ENCODE measurements at regions not wholly inside any gene's neighbourhood (a gene's known extent, or its start where the extent isn't known, plus 50 kb on each side); places are given as distances from the start of the nearest gene placed in this dataset.
A peak's percentile ranks its signal among the peaks of the same experiment; 100 is the strongest.

- Histone ChIP-seq H3K4me3 (ENCODE audit: extremely low read depth in 1 of 4, insufficient read depth in 2 of 4, low read depth in 3 of 4, low read length in 4 of 4) (no peak overlapping the region), H4K5ac (ENCODE audit: insufficient read length, low read depth, low read length) (no peak overlapping the region), H3K79me1 (ENCODE audit: low read depth, low read length) (no peaks in the 10 kb centered on the region), H3K27me3 (replicated peaks in 1 of 4; ENCODE audit: control insufficient read depth in 3 of 4, extremely low read depth in 1 of 4, insufficient read depth in 3 of 4, low read length in 3 of 4) (no peaks in the 10 kb centered on the region), H3K4me2 (ENCODE audit: insufficient read depth in 1 of 2, low read depth in 2 of 2, low read length in 2 of 2) (no peak overlapping the region), H3K14ac (ENCODE audit: insufficient read length) (no peak overlapping the region), H4K8ac (ENCODE audit: extremely low read depth, insufficient read depth, low read length) (no peak overlapping the region), H2AK5ac (ENCODE audit: low read depth, low read length) (no peak overlapping the region), H3K9ac (replicated peaks in 1 of 4; ENCODE audit: extremely low read depth in 1 of 4, low read depth in 3 of 4, low read length in 3 of 4) (no peak overlapping the region), H3K9me3 (ENCODE audit: insufficient read depth in 2 of 2, low read depth in 1 of 2, low read length in 1 of 2) (no peaks in the 10 kb centered on the region), H2BK12ac (ENCODE audit: low read depth, low read length) (no peak overlapping the region), H3K56ac (replicated peaks; ENCODE audit: insufficient read length, low read depth, low read length) (no peak overlapping the region), H2AFZ (ENCODE audit: low read length) (no peak overlapping the region), H2BK120ac (replicated peaks; ENCODE audit: low read depth, low read length) (no peak overlapping the region), H3K27ac (ENCODE audit: low read depth, low read length) (no peak overlapping the region), H3K18ac (ENCODE audit: extremely low read depth, low read length) (no peak overlapping the region), H4K91ac (replicated peaks; ENCODE audit: insufficient read length, low read length) (no peak overlapping the region), H3K23me2 (ENCODE audit: low read depth, low read length) (no peaks in the 10 kb centered on the region), H3K36me3 (ENCODE audit: control insufficient read depth in 2 of 4, insufficient read depth in 4 of 4, low read length in 3 of 4) (no peaks in the 10 kb centered on the region), H3K4ac (replicated peaks; ENCODE audit: insufficient read length, low read depth, low read length) (no peak overlapping the region), H4K20me1 (replicated peaks in 1 of 2; ENCODE audit: control insufficient read depth in 1 of 2, insufficient read depth in 2 of 2, low read length in 2 of 2) (no peaks in the 10 kb centered on the region), H3K4me1 (replicated peaks in 1 of 4; ENCODE audit: control insufficient read depth in 3 of 4, insufficient read depth in 4 of 4, low read length in 3 of 4) (peaks cover 0 to 5% (median 2%) of the 10 kb centered on the region in 4 experiments; a peak in 3 of 7 replicates), H3K79me2 (ENCODE audit: control insufficient read depth in 1 of 2, insufficient read depth in 2 of 2, low read length in 2 of 2) (no peaks in the 10 kb centered on the region), H2BK15ac (ENCODE audit: low read length) (no peak overlapping the region), H2BK20ac (ENCODE audit: low read length) (no peak overlapping the region), H2BK5ac (ENCODE audit: low read depth, low read length) (no peak overlapping the region), H3K23ac (ENCODE audit: insufficient read length) (no peak overlapping the region)
- ChIA-PET POLR2A (ENCODE audit: partially characterized antibody) (no interaction called here), CTCF (ENCODE audit: partially characterized antibody) (no interaction called here)
- DNase-seq (ENCODE audit: low read depth in 1 of 2, low spot score in 2 of 2) (no peak), FAIRE-seq (no peak)
- TF ChIP-seq RAD21 (IDR thresholded peaks at IDR 0.05 in 1 of 2, conservative IDR thresholded peaks at IDR 0.05 in 1 of 2; ENCODE audit: low read depth in 2 of 2, low read length in 2 of 2), result 0 out of 4 replicates have a peak, but pooled peaks of 1 of the 2 experiments have one; percentile 5
- peak in 1 of 3 experiments; percentile 23; a peak in 2 of 4 replicates for TF ChIP-seq CTCF (IDR thresholded peaks at IDR 0.05; ENCODE audit: control extremely low read depth in 1 of 3, insufficient read depth in 1 of 3, low read depth in 1 of 3, low read length in 3 of 3)
- TF ChIP-seq TEAD4 (IDR thresholded peaks at IDR 0.05; ENCODE audit: low read depth, low read length), result peak; percentile 68
- TF ChIP-seq RBBP5 (IDR thresholded peaks at IDR 0.05; ENCODE audit: borderline replicate concordance, low read depth, low read length), result no peak
- TF ChIP-seq SP4 (IDR thresholded peaks at IDR 0.05; ENCODE audit: low read length), result no peak
- WGBS, 2 experiments (ENCODE audit: extremely low coverage in 1 of 2, insufficient coverage in 1 of 2, insufficient read length in 1 of 2, insufficient replicate concordance in 2 of 2, low coverage in 1 of 2, low lambda C conversion rate in 2 of 2, missing lambda C conversion rate in 1 of 2), result 98% methylated on average over 4 of the region's 4 CpGs; no CpG with 5 or more reads in 1 of the 2 experiments
Observed at GRCh38 chr13:105105471-105105870, 1430.0 kb downstream of the EFNB2 start.
